ENCODE measurements at regions not wholly inside any gene's neighbourhood (a gene's known extent, or its start where the extent isn't known, plus 50 kb on each side); places are given as distances from the start of the nearest gene placed in this dataset.
"Not testable (repeated sequence)": the region's sequence is repeated elsewhere in the genome, so short reads cannot be mapped to it uniquely, and the experiment has no call there.

- no peak for DNase-seq (ENCODE audit: low read depth, low spot score)
- H3K4me3 ChIP-seq (ENCODE audit: low read depth, low read length), result no peak overlapping the region
- no peak for TF ChIP-seq CTCF (IDR thresholded peaks at IDR 0.05; ENCODE audit: insufficient read depth, low read length, missing control alignments)
- POLR2A ChIA-PET, result no interaction called here
- CTCF ChIA-PET, result no interaction called here
These were observed 97.7 kb upstream of the IFNG-AS1 start for GRCh38 chr12:67891596-67891995.

- ChIA-PET POLR2A (no interaction called here), CTCF (no interaction called here)
- no peak for TF ChIP-seq CTCF (IDR thresholded peaks at IDR 0.05; ENCODE audit: insufficient read depth, low read length, missing control alignments)
- H3K4me3 ChIP-seq (ENCODE audit: low read depth, low read length), result no peak overlapping the region
- no peak for DNase-seq (ENCODE audit: low read depth, low spot score)
These were observed 96.8 kb upstream of the IFNG-AS1 start for GRCh38 chr12:67892259-67893021.

GRCh38 chr12:67893022-67893580 lies 96.1 kb upstream of the IFNG-AS1 start:
- TF ChIP-seq CTCF (IDR thresholded peaks at IDR 0.05; ENCODE audit: insufficient read depth, low read length, missing control alignments), result no peak
- ChIA-PET POLR2A (interaction anchor here (0.5 kb wide), 1 partner anchor 743 kb away, joined by 3 read pairs; no protein-coding TSS in a partner anchor), CTCF (no interaction called here)
- no peak overlapping the region for H3K4me3 ChIP-seq (ENCODE audit: low read depth, low read length)
- no peak for DNase-seq (ENCODE audit: low read depth, low spot score)

- CTCF ChIA-PET; DNase-seq (ENCODE audit: low read depth, low spot score); POLR2A ChIA-PET; H3K4me3 ChIP-seq (ENCODE audit: low read depth, low read length): not testable (repeated sequence)
These were observed 88.8 kb upstream of the IFNG-AS1 start for GRCh38 chr12:67900418-67900817.

- DNase-seq (ENCODE audit: low read depth, low spot score), result peak; percentile 92
- TF ChIP-seq CTCF (IDR thresholded peaks at IDR 0.05; ENCODE audit: insufficient read depth, low read length, missing control alignments), result no peak
- no peak overlapping the region for H3K4me3 ChIP-seq (ENCODE audit: low read depth, low read length)
- ChIA-PET POLR2A (interaction anchor here (0.7 to 1.2 kb wide), 5 partner anchors 72 to 550 kb away, joined by 3 read pairs; no protein-coding TSS in a partner anchor), CTCF (interaction anchor here (0.9 to 2.4 kb wide), 2 partner anchors 34 to 553 kb away, joined by 3 to 9 read pairs; no protein-coding TSS in a partner anchor)
These were observed 80.1 kb upstream of the IFNG-AS1 start for GRCh38 chr12:67909091-67909531.

- H3K4me3 ChIP-seq (ENCODE audit: low read depth, low read length), result no peak overlapping the region
- DNase-seq (ENCODE audit: low read depth, low spot score), result no peak
- ChIA-PET POLR2A (interaction anchor here (0.6 to 1.2 kb wide), 7 partner anchors 71 to 551 kb away, joined by 3 read pairs; no protein-coding TSS in a partner anchor), CTCF (interaction anchor here (1.4 to 2.4 kb wide), 2 partner anchors 10 to 33 kb away, joined by 3 to 9 read pairs; no protein-coding TSS in a partner anchor)
- no peak for TF ChIP-seq CTCF (IDR thresholded peaks at IDR 0.05; ENCODE audit: insufficient read depth, low read length, missing control alignments)
These were observed 79.6 kb upstream of the IFNG-AS1 start for GRCh38 chr12:67909681-67910080.

Measured in AG04449 (cell line).